Epithelial cell of proximal tubule (primary cell): ENCODE measurements at regions not wholly inside any gene's neighbourhood (a gene's known extent, or its start where the extent isn't known, plus 50 kb on each side); places are given as distances from the start of the nearest gene placed in this dataset.

Experiments used
- DNase-seq: peaks from one replicate; pipeline ENCODE4 v3.0.0-alpha.2; 2011; ENCODE audit warnings: low read depth
- H3K4me3 ChIP-seq: 2 replicates; pipeline ENCODE4 v1.5.1; 2011; ENCODE audit warnings: low read depth, mild to moderate bottlenecking, low read length
- TF ChIP-seq, protein P1 (sequence below): conservative IDR thresholded peaks from 2 replicates; pipeline ENCODE4 v1.5.1; 2012; ENCODE audit warnings: low read depth, mild to moderate bottlenecking, low read length

DNA sequence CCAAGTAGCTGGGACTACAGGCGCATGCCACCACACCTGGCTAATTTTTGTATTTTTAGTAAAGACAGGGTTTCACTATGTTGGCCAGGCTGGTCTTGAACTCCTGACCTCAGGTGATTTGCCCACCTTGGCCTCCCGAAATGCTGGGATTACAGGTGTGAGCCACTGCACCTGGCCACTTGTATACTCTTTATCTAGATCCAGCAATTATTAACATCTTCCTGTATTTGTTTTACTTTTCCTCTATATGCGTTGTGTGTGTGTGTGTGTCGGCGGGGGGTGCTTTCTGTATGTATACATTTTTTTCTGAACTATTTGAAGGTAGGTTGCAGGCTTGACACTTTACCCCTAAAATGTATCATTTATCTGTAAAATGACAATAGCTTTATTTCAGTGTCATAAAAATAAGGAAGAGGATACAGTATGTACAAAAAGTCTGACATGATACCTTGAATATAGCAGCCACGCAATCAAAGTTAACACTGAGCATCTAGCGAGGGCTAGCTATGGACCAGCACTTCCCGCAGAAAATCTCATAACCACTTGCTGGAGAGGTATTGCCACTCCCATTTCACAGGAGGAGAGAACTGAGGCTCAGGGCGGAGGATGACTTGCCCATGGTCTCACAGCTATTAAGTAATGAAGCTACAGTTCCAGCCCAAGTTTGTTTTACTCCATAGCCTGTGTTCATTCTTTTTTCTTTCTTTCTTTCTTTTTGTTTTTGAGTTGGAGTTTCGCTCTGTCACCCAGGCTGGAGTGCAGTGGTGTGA lies 251.3 kb downstream of the MYCN start:
- DNase-seq: no peak
- no peak overlapping the region for H3K4me3 ChIP-seq
- TF ChIP-seq, protein P1, sequence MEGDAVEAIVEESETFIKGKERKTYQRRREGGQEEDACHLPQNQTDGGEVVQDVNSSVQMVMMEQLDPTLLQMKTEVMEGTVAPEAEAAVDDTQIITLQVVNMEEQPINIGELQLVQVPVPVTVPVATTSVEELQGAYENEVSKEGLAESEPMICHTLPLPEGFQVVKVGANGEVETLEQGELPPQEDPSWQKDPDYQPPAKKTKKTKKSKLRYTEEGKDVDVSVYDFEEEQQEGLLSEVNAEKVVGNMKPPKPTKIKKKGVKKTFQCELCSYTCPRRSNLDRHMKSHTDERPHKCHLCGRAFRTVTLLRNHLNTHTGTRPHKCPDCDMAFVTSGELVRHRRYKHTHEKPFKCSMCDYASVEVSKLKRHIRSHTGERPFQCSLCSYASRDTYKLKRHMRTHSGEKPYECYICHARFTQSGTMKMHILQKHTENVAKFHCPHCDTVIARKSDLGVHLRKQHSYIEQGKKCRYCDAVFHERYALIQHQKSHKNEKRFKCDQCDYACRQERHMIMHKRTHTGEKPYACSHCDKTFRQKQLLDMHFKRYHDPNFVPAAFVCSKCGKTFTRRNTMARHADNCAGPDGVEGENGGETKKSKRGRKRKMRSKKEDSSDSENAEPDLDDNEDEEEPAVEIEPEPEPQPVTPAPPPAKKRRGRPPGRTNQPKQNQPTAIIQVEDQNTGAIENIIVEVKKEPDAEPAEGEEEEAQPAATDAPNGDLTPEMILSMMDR: no peak

DNA sequence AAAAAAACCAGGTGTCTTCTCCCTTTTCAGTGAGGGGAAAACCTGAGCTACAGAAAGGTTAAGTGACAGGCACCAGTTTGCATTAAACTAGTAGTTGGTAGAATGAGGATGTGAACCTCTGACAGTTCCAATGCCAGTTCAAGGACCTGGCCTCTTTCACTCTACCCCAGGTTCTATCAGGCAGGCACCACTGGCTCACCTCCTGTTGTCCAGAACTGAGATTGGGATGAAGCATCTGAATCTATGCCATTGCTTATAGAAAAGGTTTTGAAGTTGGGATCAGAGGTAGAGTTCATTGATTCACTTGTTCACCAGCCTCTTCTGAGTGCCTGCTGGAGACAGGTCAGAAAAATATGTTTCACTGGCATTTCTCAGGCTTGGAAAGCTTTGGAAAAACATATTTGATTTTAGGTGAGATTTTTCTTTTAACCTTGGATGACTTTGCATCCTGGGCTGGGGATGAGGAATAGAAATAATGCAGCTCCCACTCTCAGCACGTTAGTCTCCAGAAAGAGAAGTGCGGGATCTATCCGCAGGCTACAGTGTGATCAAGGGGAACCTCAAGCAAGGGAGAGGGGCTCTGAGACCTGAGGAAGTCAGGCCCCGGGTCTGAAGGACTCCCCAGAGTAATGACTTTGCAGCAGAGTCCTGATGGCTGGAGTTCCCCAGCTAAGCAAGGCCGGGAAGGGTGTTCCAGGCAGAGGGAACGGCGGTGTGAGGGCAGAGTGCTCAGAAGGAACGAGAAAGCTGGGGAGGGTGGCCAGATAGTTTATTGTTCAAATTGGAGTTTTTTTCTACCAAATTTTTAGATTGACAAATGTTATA lies 250.3 kb downstream of the MYCN start:
- H3K4me3 ChIP-seq: no peak overlapping the region
- TF ChIP-seq, protein P1: no peak
- DNase-seq: no peak

DNA sequence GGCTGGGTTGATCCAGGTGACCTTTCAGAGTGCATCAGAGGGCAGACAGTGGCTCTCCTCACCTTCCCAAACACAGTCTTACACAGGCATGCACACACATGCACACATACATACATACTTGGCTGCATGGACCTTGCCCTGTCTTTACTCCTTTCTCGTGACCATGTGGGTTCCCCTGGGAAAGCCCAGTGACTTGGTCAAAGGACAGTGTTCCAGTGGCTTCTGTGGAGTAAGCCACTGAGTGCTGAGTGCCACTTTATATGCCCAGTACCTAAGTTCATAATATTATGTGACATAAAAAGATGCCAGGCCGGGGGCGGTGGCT lies 249.4 kb downstream of the MYCN start:
- H3K4me3 ChIP-seq: no peak overlapping the region
- TF ChIP-seq, protein P1: no peak
- DNase-seq: no peak

DNA sequence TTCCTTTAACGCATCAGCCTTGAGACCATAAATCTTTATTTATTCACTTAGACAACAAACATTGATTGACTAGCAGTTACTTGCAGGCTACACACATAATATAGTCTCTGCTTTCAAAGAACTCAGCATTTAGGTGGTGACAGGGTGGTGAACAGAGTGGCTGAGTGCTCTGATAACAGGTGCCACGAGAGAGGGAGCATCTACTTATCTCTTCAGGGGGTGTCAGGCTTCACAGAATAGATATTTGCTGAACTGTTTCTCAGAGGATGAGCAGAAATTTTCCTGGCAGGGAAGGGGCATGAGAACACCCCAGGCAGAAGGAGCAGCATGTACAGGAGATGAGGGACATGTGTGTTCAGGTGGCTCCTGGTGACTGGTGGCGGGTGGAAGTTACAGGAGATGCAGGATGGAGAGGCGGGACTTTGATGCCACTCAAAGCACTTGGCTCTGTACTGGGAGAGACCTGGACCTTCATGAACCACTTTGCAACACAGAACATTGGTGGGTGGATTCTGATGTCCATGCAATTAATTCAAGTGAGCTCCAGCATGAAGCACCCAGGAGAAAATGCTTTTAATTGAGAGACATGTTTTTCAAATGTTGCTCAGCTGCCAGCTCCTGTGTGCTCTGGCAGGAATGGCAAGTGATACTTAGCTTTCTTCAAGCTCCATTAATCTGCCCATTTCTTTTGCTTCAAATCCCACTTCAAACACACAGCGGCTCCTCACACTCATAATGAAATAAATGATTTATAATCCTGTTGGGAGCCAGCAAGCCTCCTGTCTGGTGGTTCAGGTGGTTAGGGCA lies 248.9 kb downstream of the MYCN start:
- TF ChIP-seq, protein P1: no peak
- DNase-seq: no peak
- no peak overlapping the region for H3K4me3 ChIP-seq

DNA sequence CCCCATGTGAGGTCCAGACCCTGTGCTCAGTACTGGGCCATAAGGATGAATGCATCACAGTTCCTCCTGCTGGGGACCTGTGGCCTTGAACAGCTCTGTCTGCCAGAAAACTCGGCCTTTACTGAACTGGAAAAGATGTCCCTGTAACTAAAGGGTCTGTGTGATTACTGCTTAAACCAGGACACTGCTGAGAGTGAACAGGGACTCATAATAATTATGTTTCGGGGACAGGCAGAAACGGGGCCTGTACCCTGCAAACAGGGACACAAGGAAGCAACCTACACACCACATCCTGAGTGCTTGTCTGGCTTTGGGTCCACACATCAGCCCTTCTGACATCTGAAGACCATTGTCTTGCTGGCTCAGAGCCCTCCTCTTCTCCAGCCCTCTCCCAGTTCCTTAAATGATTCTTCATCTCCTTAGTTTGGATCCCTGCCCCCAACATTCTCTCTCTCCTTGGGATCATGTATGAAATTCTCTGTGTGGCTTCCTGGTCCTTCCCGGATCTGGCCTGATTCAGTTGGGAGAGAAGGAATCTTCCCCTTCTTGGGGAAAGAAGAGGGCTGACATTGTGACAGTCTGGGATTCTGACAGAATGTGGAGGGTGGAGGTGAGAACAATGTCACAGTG lies 248.0 kb downstream of the MYCN start:
- no peak for DNase-seq
- H3K4me3 ChIP-seq: no peak overlapping the region
- TF ChIP-seq, protein P1: no peak

DNA sequence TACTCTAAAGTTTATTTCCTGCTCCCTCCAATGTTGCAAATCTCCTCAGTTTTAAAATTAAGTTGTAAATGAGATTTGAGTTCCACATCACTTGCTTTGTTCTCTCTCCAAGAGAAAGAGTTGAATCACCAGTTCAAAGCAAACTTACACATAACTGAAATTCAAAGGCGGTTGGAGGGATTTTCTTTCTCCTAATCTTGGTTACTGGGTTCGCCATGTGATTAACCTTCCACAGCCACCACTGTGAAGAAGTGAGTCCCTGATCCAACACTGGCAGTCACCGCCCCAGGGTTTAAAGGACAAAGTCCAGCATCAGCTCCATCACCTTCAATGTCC lies 247.1 kb downstream of the MYCN start:
- H3K4me3 ChIP-seq: no peak overlapping the region
- TF ChIP-seq, protein P1: no peak
- DNase-seq: no peak
